Panc1 (cell line): ENCODE measurements at regions not wholly inside any gene's neighbourhood (a gene's known extent, or its start where the extent isn't known, plus 50 kb on each side); places are given as distances from the start of the nearest gene placed in this dataset.

Source experiments
- ATAC-seq: fragments of 200-7000 bp; cut with Tn5 transposase; 2 replicates; pipeline ENCODE4 v1.9.1; 2020; ENCODE audit warnings: mild to moderate bottlenecking, moderate library complexity
- BruUV-seq: library from RNA; stranded (reverse); fragments of 400-500 nt; replicated peaks from 2 replicates; lab custom pipeline; 2021; lab: Mats Ljungman, UMichigan
- CTCF ChIA-PET: fragments of 300-600 bp; sonication (Branson Sonifier 250); formaldehyde crosslinking; loops from one replicate; lab custom pipeline; 2022; ENCODE audit warnings: antibody characterized with exemption; lab: Charles Lee
- POLR2A ChIA-PET: fragments of 300-600 bp; sonication (Branson Sonifier 250); formaldehyde crosslinking; loops from one replicate; lab custom pipeline; 2022; ENCODE audit warnings: antibody characterized with exemption; lab: Charles Lee
- DNase-seq: peaks from one replicate; pipeline ENCODE4 v3.0.0-alpha.2; 2010; ENCODE audit warnings: low read depth, low spot score
- H3K27ac ChIP-seq: 2 replicates; pipeline ENCODE4 v1.5.1; 2011; ENCODE audit warnings: mild to moderate bottlenecking, low read length, inconsistent platforms
- H3K27me3 ChIP-seq: fragments of 200-500 bp; sonication (Bioruptor generic); 2 replicates; pipeline ENCODE4 v1.6.0; 2014; ENCODE audit warnings: low read length, inconsistent platforms; ENCODE audit not compliant: control insufficient read depth, insufficient read depth
- H3K36me3 ChIP-seq: fragments of 200-500 bp; sonication (Bioruptor generic); 2 replicates; pipeline ENCODE4 v1.5.1; 2014; ENCODE audit warnings: inconsistent platforms, mild to moderate bottlenecking, low read length, moderate library complexity; ENCODE audit not compliant: control insufficient read depth, insufficient read depth
- H3K4me1 ChIP-seq: 2 replicates; pipeline ENCODE4 v1.5.1; 2011; ENCODE audit warnings: inconsistent platforms, mild to moderate bottlenecking, low read length, moderate library complexity; ENCODE audit not compliant: control insufficient read depth, insufficient read depth
- H3K4me3 ChIP-seq, 2 experiments: 2 replicates each; pipeline ENCODE4 v1.5.1; 2011 to 2012; ENCODE audit warnings: low read depth in 2 of 2, low read length in 2 of 2, mild to moderate bottlenecking in 2 of 2, inconsistent platforms in 1 of 2, moderate library complexity in 1 of 2
- H3K9me3 ChIP-seq: fragments of 200-500 bp; sonication (Bioruptor generic); 2 replicates; pipeline ENCODE4 v1.5.1; 2014; ENCODE audit warnings: low read depth, mild to moderate bottlenecking, inconsistent platforms, low read length, moderate library complexity; ENCODE audit not compliant: control insufficient read depth, insufficient read depth
- POLR2AphosphoS5 ChIP-seq: IDR thresholded peaks from 2 replicates; pipeline ENCODE4 v1.6.1; 2012; ENCODE audit warnings: mild to moderate bottlenecking, low read depth, low read length, moderate library complexity
- REST ChIP-seq, 2 experiments: IDR thresholded peaks; 2 replicates each; pipeline ENCODE4 v1.6.1; 2011 to 2012; ENCODE audit warnings: low read depth in 2 of 2, control low read depth in 1 of 2, low read length in 1 of 2, mild to moderate bottlenecking in 1 of 2, moderate library complexity in 1 of 2; ENCODE audit not compliant: insufficient read depth in 1 of 2
- SIN3A ChIP-seq: IDR thresholded peaks from 2 replicates; pipeline ENCODE4 v1.6.1; 2012; ENCODE audit warnings: low read depth, mild to moderate bottlenecking, low read length, moderate library complexity, borderline replicate concordance; ENCODE audit not compliant: insufficient read depth
- TCF7L2 ChIP-seq: IDR thresholded peaks from 2 replicates; pipeline ENCODE4 v1.6.1; 2011; ENCODE audit warnings: mild to moderate bottlenecking, low read depth, low read length, inconsistent platforms
- in situ Hi-C: cut with HindIII; loops from 2 replicates; pipeline ENCODE4 v1.10.0; 2016; ENCODE audit warnings: low sequenced_read_pairs, low pct_unique_long_range_greater_than_20kb
- intact Hi-C: fragments of 100-400 bp; cut with micrococcal nuclease; formaldehyde crosslinking; loops from one replicate; pipeline ENCODE4 v1.10.0; 2022; ENCODE audit not compliant: unreplicated experiment
- TF ChIP-seq, protein P1 (sequence below): fragments of 450-650 bp; IDR thresholded peaks from 2 replicates; pipeline ENCODE4 v1.5.1; 2017; ENCODE audit warnings: mild to moderate bottlenecking

- no peaks in the 10 kb centered on the region for H3K9me3 ChIP-seq
- BruUV-seq: no TSS peak
- H3K36me3 ChIP-seq: no peaks in the 10 kb centered on the region
- intact Hi-C loops: no loop called here
- CTCF ChIA-PET: no interaction called here
- DNase-seq (peak; percentile 70), ATAC-seq (no peak)
- TF ChIP-seq SIN3A: no peak
- no peak for TF ChIP-seq TCF7L2
- TF ChIP-seq, protein P1, sequence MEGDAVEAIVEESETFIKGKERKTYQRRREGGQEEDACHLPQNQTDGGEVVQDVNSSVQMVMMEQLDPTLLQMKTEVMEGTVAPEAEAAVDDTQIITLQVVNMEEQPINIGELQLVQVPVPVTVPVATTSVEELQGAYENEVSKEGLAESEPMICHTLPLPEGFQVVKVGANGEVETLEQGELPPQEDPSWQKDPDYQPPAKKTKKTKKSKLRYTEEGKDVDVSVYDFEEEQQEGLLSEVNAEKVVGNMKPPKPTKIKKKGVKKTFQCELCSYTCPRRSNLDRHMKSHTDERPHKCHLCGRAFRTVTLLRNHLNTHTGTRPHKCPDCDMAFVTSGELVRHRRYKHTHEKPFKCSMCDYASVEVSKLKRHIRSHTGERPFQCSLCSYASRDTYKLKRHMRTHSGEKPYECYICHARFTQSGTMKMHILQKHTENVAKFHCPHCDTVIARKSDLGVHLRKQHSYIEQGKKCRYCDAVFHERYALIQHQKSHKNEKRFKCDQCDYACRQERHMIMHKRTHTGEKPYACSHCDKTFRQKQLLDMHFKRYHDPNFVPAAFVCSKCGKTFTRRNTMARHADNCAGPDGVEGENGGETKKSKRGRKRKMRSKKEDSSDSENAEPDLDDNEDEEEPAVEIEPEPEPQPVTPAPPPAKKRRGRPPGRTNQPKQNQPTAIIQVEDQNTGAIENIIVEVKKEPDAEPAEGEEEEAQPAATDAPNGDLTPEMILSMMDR: no peak
- no peak for TF ChIP-seq POLR2AphosphoS5
- no peak; a peak in 1 of 4 replicates for TF ChIP-seq REST (IDR thresholded peaks at IDR 0.05; ENCODE audit: insufficient read depth in 1 of 2, low read depth in 2 of 2, low read length in 1 of 2)
- in situ Hi-C loops: no loop called here
- H3K27me3 ChIP-seq: no peaks in the 10 kb centered on the region
- POLR2A ChIA-PET: no interaction called here
- no peaks in the 10 kb centered on the region for H3K4me1 ChIP-seq
- H3K4me3 ChIP-seq: no peak overlapping the region
- H3K27ac ChIP-seq: no peak overlapping the region
Measured at GRCh38 chr1:55447488-55447887, 232.3 kb upstream of the USP24 start.

- H3K27ac ChIP-seq: no peak overlapping the region
- intact Hi-C loops (no loop called here), in situ Hi-C loops (no loop called here)
- no peaks in the 10 kb centered on the region for H3K27me3 ChIP-seq
- H3K4me3 ChIP-seq: no peak overlapping the region
- ChIA-PET POLR2A (no interaction called here), CTCF (no interaction called here)
- TF ChIP-seq REST (IDR thresholded peaks at IDR 0.05; ENCODE audit: insufficient read depth in 1 of 2, low read depth in 2 of 2, low read length in 1 of 2): no peak
- no peak for TF ChIP-seq TCF7L2
- TF ChIP-seq, protein P1: no peak
- no peaks in the 10 kb centered on the region for H3K9me3 ChIP-seq
- no TSS peak for BruUV-seq
- H3K4me1 ChIP-seq: no peaks in the 10 kb centered on the region
- no peak for ATAC-seq
- no peaks in the 10 kb centered on the region for H3K36me3 ChIP-seq
- no peak for DNase-seq
Measured at GRCh38 chr1:55446351-55446750, 231.2 kb upstream of the USP24 start.
